ENCODE measurements at regions not wholly inside any gene's neighbourhood (a gene's known extent, or its start where the extent isn't known, plus 50 kb on each side); places are given as distances from the start of the nearest gene placed in this dataset.

- no peak for DNase-seq
Measured at GRCh38 chr5:56512313-56512996, 279.3 kb upstream of the ANKRD55 start.

- DNase-seq: no peak
Measured at GRCh38 chr5:56511326-56511841, 278.3 kb upstream of the ANKRD55 start.

GRCh38 chr5:56508249-56508648, 275.1 kb upstream of the ANKRD55 start:
- no peak for DNase-seq

GRCh38 chr5:56507351-56507930, 274.3 kb upstream of the ANKRD55 start:
- DNase-seq: no peak

GRCh38 chr5:56506211-56506965, 273.3 kb upstream of the ANKRD55 start:
- no peak for DNase-seq

- no peak for DNase-seq
Measured at GRCh38 chr5:56503929-56504328, 270.8 kb upstream of the ANKRD55 start.

- no peak for DNase-seq
Measured at GRCh38 chr5:56501781-56502557, 268.8 kb upstream of the ANKRD55 start.

- no peak for DNase-seq
Measured at GRCh38 chr5:56499901-56500300, 266.8 kb upstream of the ANKRD55 start.

- DNase-seq: no peak
Measured at GRCh38 chr5:56499491-56499890, 266.4 kb upstream of the ANKRD55 start.

- DNase-seq: no peak
Measured at GRCh38 chr5:56498759-56499395, 265.7 kb upstream of the ANKRD55 start.

- no peak for DNase-seq
Measured at GRCh38 chr5:56496581-56497063, 263.5 kb upstream of the ANKRD55 start.

- no peak for DNase-seq
Measured at GRCh38 chr5:56494300-56494731, 261.2 kb upstream of the ANKRD55 start.

GRCh38 chr5:56493766-56494165, 260.6 kb upstream of the ANKRD55 start:
- DNase-seq: no peak

- no peak for DNase-seq
Measured at GRCh38 chr5:56493308-56493707, 260.2 kb upstream of the ANKRD55 start.

GRCh38 chr5:56492812-56493211, 259.7 kb upstream of the ANKRD55 start:
- no peak for DNase-seq

GRCh38 chr5:56490971-56491468, 257.9 kb upstream of the ANKRD55 start:
- peak; percentile 33 for DNase-seq

- DNase-seq: no peak
Measured at GRCh38 chr5:56489272-56489671, 256.1 kb upstream of the ANKRD55 start.

- DNase-seq: no peak
Measured at GRCh38 chr5:56487528-56488115, 254.5 kb upstream of the ANKRD55 start.

GRCh38 chr5:56482363-56482762, 249.2 kb upstream of the ANKRD55 start:
- no peak for DNase-seq

GRCh38 chr5:56481428-56482357, 248.6 kb upstream of the ANKRD55 start:
- DNase-seq: peak; percentile 10

Measured in central memory CD4-positive, alpha-beta T cell (primary cell).